ENCODE measurements at regions not wholly inside any gene's neighbourhood (a gene's known extent, or its start where the extent isn't known, plus 50 kb on each side); places are given as distances from the start of the nearest gene placed in this dataset.

DNA sequence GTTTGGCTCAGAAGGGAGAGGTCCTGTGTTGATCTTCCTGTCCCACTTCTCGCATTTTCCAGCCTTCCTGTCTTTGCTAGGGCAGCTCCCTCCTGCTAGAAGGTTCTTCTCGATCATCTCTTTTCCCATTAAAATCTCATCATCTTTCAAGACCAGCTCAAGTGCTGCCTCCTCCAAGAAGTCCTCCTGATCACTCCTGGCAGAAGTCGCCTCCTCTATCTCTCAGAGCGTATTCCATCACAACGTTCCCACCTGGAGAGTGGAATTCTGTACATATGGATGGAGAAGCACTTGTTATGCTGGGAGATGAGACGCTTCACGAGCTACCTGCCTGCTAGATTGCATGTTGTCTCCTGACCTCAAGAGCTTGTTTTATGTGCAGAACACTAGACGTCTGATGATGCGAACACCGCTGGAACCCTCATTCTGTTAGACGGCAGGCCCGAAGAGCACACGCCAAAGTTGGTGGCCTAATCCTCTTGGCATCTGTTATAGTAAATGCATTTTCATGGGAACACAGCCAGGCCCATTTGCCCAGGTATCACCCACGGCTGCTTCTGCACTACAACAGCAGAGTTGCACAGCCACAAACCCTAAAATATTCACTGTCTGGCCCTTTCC, 68.0 kb upstream of the INSIG1 start:
- Mint-ChIP-seq H3K27me3 (ENCODE audit: low read depth) (peaks cover 7% of the 10 kb centered on the region), H3K9me3 (no peaks in the 10 kb centered on the region), H3K27ac (peak overlapping the region; percentile 85), H3K36me3 (no peaks in the 10 kb centered on the region), H3K4me1 (peaks cover 65% of the 10 kb centered on the region), H3K4me3 (no peak overlapping the region)
- no peak for TF ChIP-seq CTCF (IDR thresholded peaks at IDR 0.05; ENCODE audit: unreplicated experiment)
- DNase-seq (ENCODE audit: low spot score in 2 of 2, unreplicated experiment in 2 of 2), result no peak

GRCh38 chr7:155230169-155230593, 67.5 kb upstream of the INSIG1 start:
- H3K4me3 Mint-ChIP-seq, result no peak overlapping the region
- TF ChIP-seq CTCF (IDR thresholded peaks at IDR 0.05; ENCODE audit: unreplicated experiment), result no peak
- DNase-seq (ENCODE audit: low spot score in 2 of 2, unreplicated experiment in 2 of 2), result no peak
- peak overlapping the region; percentile 85 for H3K27ac Mint-ChIP-seq
- no peaks in the 10 kb centered on the region for H3K36me3 Mint-ChIP-seq
- peaks cover 7% of the 10 kb centered on the region for H3K27me3 Mint-ChIP-seq (ENCODE audit: low read depth)
- H3K9me3 Mint-ChIP-seq, result no peaks in the 10 kb centered on the region
- H3K4me1 Mint-ChIP-seq, result peaks cover 65% of the 10 kb centered on the region

DNA sequence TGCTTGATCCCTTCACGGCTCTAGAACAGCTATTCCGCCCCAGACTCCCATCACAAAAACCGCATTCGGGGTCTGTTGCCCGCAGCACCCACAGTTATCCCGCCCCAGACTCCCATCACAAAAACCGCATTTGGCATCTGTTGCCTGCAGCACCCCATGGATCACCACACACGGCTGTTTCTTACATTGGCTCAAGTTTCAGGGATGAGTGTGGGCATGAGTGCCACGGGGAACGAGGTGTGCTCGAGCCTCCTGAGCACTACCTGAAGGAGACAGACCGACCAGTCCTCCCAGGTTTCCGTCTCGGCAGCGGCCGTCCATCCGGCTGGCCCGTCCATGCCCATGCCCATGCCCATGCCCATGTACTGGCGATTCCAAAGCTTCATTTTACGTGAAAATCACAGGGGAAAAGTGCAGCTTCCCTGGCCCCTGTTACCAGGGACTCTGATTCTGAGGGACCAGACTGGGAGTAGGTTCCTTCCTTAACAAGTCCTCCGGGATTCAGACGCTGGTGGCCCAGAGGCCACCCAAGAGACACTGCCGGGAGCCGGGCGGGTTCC, 66.4 kb upstream of the INSIG1 start:
- TF ChIP-seq CTCF (IDR thresholded peaks at IDR 0.05; ENCODE audit: unreplicated experiment), result no peak
- H3K9me3 Mint-ChIP-seq, result no peaks in the 10 kb centered on the region
- H3K27me3 Mint-ChIP-seq (ENCODE audit: low read depth), result peaks cover 7% of the 10 kb centered on the region
- no peaks in the 10 kb centered on the region for H3K36me3 Mint-ChIP-seq
- DNase-seq (ENCODE audit: low spot score in 2 of 2, unreplicated experiment in 2 of 2), result no peak
- H3K27ac Mint-ChIP-seq, result no peak overlapping the region
- H3K4me3 Mint-ChIP-seq, result no peak overlapping the region
- H3K4me1 Mint-ChIP-seq, result peaks cover 58% of the 10 kb centered on the region

DNA sequence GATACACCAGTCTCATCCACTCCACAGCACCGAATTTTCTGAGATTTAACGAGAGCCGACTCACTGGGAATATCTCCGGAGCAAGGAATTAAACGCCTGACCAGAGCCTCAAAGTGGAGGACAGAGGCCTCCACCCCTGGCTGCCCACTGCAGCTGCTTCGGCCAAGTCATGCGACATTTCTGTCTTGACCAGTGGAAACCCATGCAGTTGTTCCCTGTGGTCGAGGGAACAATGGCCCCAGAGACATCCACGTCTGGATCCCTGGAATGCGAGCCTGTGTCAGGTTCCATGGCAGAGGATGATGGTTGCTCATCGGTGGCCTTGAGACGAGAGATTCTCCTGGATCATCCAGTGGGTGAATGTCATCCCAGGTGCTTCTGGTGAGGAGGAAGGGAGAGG, 65.7 kb upstream of the INSIG1 start:
- no peak overlapping the region for H3K4me3 Mint-ChIP-seq
- no peaks in the 10 kb centered on the region for H3K36me3 Mint-ChIP-seq
- DNase-seq (ENCODE audit: low spot score in 2 of 2, unreplicated experiment in 2 of 2), result no peak
- no peak for TF ChIP-seq CTCF (IDR thresholded peaks at IDR 0.05; ENCODE audit: unreplicated experiment)
- H3K27ac Mint-ChIP-seq, result no peak overlapping the region
- no peaks in the 10 kb centered on the region for H3K9me3 Mint-ChIP-seq
- H3K4me1 Mint-ChIP-seq, result peaks cover 56% of the 10 kb centered on the region
- peaks cover 6% of the 10 kb centered on the region for H3K27me3 Mint-ChIP-seq (ENCODE audit: low read depth)

GRCh38 chr7:155232911-155233310, 64.8 kb upstream of the INSIG1 start:
- peaks cover 52% of the 10 kb centered on the region for H3K4me1 Mint-ChIP-seq
- TF ChIP-seq CTCF (IDR thresholded peaks at IDR 0.05; ENCODE audit: unreplicated experiment), result no peak
- no peaks in the 10 kb centered on the region for H3K36me3 Mint-ChIP-seq
- H3K9me3 Mint-ChIP-seq, result no peaks in the 10 kb centered on the region
- DNase-seq (ENCODE audit: low spot score in 2 of 2, unreplicated experiment in 2 of 2), result no peak
- no peak overlapping the region for H3K4me3 Mint-ChIP-seq
- H3K27me3 Mint-ChIP-seq (ENCODE audit: low read depth), result no peaks in the 10 kb centered on the region
- peak overlapping the region; percentile 68 for H3K27ac Mint-ChIP-seq
